GM19351 (cell line): ENCODE measurements at regions not wholly inside any gene's neighbourhood (a gene's known extent, or its start where the extent isn't known, plus 50 kb on each side); places are given as distances from the start of the nearest gene placed in this dataset.

Experiments used
- ATAC-seq: cut with Tn5 transposase; IDR thresholded peaks from one replicate; pipeline ENCODE4 v1.9.1; 2021; ENCODE audit warnings: mild to moderate bottlenecking, moderate library complexity; ENCODE audit not compliant: unreplicated experiment

DNA sequence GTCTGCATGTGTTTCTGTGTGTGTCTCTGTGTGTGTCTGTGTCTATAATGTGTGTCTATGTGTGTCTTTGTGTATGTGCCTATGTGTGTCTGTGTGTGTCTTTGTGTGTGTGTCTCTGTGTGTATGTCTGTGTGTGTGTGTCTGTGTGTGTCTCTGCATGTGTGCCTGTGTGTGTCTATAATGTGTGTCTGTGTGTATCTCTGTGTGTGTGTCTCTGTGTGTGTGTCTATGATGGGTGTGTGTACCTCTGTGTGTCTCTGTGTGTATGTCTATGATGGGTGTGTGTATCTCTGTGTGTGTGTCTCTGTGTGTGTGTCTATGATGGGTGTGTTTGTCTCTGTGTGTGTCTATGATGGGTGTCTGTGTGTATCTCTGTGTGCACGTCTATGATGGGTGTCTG, 126.2 kb upstream of the GPC1 start:
- no peak for ATAC-seq

GRCh38 chr2:240310201-240310600, 125.3 kb upstream of the GPC1 start:
- ATAC-seq = no peak

- ATAC-seq = no peak
These were observed 124.8 kb upstream of the GPC1 start for GRCh38 chr2:240310645-240311044.

DNA sequence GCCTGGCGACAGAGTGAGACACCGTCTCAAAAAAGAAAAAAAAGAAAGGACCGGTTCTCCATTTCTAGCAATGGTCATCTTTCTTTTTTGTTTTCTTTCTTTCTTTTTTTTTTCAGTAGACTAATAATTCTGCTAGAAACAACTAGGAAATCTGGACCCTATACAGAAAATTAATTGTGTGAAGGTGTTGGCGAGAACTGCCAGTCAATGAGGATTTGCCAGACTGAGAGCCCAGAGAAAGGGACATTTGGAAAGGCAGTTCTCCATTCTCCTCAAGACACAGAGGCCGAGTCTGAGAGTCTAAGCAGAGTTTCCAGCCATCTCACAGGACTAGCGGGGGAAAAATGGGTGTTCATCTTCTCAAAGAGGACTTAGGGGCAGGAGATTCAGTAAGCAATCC, 123.6 kb upstream of the GPC1 start:
- ATAC-seq = no peak

GRCh38 chr2:240319221-240319854, 116.1 kb upstream of the GPC1 start:
- ATAC-seq = no peak

DNA sequence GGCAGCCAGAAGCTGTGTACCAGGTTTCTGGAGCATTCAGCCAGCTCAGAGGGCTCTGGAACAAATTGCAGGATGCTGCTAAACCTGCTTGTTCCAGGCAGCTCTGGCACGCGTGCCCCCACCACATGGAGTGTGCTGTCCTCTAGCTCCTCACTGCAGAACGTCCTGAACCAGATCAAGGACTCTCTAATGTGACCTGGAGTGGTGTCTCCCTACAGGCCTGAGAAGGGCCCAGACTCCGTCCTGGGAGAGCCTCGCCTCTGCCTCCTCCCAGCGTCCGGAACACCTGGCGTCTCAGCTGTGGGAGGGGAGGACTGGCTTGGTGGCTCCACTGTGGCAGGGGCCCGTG, 115.6 kb upstream of the GPC1 start:
- no peak for ATAC-seq

DNA sequence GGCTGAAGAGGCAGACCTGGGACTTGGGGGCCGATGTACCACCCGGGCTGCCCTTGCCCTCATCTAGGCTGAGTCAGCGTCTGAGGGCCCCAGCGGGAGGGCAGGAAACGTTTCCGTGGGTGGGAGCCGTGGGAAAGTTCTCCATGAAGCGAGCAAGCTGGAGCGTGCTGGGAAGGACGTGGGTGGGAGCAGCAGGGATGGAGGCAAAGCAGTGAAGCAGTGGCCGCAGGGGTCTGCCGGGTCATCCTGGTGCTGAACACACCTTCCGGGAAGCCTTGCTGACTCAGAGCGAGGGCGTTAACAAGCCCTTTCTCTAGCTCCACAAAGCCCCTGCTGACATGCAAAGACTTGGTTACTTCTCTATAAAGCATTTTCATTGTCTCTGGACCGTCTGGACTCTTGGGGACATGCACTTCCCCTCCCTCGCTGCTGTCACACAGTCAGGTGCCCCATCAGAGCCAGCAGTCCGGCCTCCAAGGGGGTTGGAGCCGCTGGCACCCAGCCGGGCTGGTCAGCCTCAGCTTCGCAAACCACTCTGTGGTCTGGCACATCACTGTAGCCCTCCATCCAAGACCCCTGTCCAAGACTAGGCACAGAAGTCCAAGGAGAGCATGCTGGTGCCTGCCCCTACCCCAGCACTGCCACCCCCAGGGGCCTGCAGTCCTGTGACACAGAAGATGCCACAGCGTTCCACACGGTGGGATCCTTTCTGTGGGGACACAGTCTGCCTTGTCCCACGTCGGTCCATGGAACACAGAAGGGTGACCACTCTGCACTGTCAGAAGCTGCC, 115.1 kb upstream of the GPC1 start:
- no peak for ATAC-seq

DNA sequence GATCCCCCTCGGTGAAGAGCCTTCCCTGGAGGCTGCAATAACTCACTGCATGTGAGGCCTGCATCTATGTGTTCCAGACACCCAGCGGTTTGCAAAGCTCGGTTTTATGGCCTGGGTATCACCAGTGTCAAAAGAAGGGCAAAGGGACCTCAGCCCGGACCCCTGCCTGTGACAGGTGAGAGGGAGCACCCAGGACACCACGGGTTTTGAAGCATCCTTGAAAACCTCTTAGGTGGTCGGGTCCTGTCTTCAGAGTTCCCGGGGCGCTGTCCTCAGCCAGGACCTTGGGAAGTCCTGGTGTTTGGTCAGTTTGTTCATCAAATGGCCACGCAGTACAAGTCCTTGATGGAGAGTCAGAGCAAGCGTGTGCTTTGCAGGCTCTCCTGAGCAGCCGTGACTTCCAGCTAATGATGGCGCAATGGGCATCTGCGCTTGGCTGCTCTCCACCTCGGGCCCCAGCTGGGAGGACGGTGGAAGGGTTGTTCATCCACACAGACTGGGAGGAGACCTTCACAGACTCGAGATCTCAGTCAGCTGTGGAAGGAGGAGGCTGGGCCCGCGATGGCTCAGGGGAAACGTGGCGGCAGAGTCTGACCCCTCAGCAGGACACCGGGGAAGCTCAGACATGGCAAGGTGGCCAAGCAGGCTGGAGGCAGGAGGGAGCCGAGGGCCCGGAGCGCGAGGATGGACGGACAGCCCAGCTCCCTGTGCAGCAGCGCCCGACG, 113.1 kb upstream of the GPC1 start:
- no peak for ATAC-seq

DNA sequence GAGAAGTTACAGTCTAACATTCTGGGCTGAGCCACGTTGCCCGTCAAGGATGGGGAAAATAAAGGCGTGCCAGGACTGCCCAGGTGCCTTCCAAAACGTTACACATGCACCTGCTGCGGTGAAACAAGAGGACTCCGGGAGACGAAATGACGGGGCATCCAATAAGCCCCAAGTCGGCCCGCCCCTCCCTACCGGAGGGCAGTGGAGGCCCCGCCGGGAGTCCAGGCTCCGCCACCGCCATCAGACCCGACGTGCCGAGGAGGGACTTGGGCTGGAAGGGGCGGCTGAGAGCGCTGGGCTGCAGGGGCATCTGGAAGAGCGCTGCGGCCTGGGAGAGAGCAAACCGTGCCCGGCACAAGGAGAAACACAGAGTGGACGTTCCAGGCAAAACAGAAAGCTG, 112.5 kb upstream of the GPC1 start:
- no peak for ATAC-seq

DNA sequence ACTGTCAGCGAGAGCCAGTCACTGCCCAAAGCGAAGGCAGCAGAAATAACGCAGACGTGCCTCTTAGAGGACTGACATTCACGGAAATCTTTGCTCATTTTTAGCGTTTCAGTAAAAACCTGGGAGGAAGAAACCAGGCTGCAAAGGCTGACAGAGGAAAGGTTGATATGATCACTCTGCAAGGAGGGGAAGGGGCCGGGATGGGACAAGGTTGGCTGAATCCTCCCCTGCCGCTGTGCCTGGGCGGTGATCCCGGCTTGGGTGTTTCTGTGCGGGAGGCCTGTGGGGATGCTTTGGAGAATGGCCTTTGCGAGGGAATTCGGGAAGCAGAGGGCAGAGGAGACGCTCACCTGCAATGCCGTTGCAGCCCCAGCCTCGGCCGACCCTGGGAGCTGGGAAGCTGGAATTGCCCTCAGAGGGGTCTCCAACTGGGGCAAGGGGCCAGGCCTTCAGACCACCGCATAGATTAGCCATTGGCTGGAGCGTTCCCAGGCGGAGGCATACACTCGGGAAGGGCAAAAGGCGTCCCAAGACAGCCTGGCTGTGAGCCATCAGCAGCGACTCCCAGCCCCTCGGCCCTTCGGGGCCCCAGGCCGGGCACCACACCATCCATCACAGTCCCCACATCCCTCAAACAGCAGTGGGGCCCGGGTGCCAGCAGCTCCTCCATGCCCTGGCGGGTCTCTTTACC, 111.7 kb upstream of the GPC1 start:
- ATAC-seq = no peak

DNA sequence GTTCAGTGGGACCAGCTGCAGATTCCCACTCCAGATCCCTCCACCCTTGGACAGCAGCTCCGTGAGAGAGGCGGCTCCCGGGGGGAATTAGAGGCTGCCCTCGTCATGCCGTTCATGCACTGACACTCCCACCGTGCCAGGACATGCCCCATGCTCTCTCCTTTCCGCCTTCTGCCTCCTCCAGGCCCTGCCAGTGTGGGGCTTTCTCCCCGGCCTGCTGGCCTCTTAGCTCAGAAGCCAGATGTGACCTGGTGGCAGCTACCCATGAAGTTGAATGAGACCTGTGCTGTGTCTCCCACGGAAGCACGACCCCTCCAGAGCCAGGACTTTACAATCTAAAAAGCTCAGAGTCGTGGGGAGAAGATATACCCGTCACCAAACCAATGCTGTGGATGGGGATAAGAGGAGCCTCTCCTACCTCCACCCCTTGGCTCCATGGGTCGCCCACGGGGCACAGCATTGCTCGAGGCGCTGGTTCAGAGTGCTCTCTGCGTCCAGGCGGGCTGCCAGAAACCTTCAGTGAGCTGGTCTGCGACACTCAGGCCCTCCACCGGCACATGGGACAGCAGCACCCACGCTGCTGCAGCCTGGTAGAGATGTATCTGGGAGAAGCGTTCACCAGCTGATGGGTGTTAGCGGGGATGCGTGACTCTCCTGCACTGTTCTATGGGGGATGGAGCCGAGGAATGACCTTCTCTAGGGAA, 111.0 kb upstream of the GPC1 start:
- no peak for ATAC-seq

GRCh38 chr2:240325016-240326007, 110.2 kb upstream of the GPC1 start:
- no peak for ATAC-seq

DNA sequence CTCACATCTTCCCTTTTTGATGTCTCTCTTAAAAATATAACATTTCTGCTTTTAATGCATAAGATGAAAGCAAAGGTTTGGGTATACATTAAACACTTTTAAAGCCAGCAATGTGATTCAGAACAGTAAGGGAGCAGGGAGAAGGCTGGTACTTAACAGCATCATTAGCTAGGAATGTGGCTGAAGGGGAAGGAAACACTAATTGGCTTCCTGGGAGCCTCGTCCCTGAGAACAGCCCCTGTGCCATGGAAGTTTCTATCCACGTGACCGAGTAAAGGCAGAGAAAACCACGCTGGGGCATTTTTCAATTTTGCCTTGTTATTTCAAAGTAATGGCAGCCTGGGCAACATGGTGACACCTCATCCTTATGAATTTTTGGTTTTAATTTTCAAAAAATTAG, 109.2 kb upstream of the GPC1 start:
- ATAC-seq = no peak

GRCh38 chr2:240326886-240327285, 108.6 kb upstream of the GPC1 start:
- ATAC-seq = no peak

DNA sequence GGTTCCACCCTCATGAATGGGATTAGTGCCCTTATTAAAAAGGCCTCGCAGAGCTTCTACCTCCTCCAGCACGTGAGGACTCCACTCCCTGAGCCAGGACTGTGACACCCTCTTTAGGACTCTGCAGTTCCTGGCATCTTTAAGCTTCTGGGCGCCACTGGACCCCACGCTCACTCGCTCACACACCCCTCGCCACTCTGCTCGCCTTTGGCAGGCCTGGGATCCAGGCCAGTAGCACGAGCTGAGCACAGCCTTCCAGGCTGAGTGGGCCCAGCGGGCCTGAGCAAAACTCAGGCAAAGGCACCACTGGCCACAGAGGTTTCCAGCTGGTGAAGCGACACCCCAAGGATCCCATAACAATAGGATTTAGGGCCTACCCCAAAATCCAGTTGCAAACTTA, 107.9 kb upstream of the GPC1 start:
- ATAC-seq = no peak

DNA sequence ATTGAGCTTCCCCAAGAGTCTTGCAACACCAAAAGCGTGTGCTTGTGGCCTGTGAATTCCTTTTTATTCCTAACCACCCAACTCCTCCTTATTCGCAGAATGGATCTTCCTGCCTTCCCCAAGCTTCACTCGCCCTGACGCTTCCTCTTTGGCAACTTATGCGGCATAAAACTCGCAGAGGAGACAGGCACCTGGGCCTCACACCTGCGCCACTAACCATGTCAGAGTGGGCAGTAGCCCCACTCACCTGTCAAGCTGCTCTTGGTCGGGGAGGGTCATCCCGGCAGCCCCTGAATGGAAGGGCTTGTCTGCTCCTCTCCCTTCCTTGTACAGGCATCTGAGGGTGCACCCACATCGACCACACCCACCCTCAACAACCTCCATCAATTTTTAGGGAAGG, 106.9 kb upstream of the GPC1 start:
- ATAC-seq = no peak

- no peak for ATAC-seq
These were observed 106.3 kb upstream of the GPC1 start for GRCh38 chr2:240329116-240329665.

- ATAC-seq = no peak
These were observed 105.7 kb upstream of the GPC1 start for GRCh38 chr2:240329778-240330177.

DNA sequence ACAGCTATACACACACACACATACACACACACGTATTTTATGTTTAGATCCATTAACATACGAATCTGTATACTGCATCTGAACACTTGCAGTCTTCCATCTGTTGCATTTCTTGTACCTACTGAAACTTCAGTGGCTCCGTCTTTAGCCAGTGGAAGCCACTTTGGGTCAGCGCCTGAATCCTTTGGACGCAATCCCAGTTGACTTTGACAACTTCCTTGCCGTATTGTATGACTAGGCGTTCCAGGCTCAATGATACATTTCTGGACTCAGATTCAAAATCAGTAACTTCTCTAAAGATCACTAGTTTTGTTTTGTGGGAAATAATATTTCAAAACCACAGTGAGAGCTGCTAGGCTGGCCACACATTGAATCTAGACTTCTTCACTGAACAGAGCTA, 101.5 kb upstream of the GPC1 start:
- no peak for ATAC-seq
